Chondrocyte (in vitro differentiated cells): ENCODE measurements at regions not wholly inside any gene's neighbourhood (a gene's known extent, or its start where the extent isn't known, plus 50 kb on each side); places are given as distances from the start of the nearest gene placed in this dataset.

Source experiments
- DNase-seq: peaks from one replicate; pipeline ENCODE4 v3.0.0; 2021; ENCODE audit warnings: mixed read lengths, low spot score
- H3K27ac Mint-ChIP-seq: one replicate; pipeline ENCODE4 v1.8.0; 2021; ENCODE audit warnings: mild to moderate bottlenecking, moderate library complexity, mixed read lengths; ENCODE audit not compliant: unreplicated experiment
- H3K27me3 Mint-ChIP-seq: 2 replicates; pipeline ENCODE4 v1.8.0; 2021; ENCODE audit warnings: low read depth, mixed read lengths
- H3K36me3 Mint-ChIP-seq: 2 replicates; pipeline ENCODE4 v1.8.0; 2021; ENCODE audit warnings: low read depth, mixed read lengths
- H3K4me1 Mint-ChIP-seq: 2 replicates; pipeline ENCODE4 v1.8.0; 2021; ENCODE audit warnings: low read depth, mild to moderate bottlenecking, mixed read lengths
- H3K4me3 Mint-ChIP-seq: one replicate; pipeline ENCODE4 v1.8.0; 2021; ENCODE audit warnings: mild to moderate bottlenecking, moderate library complexity, mixed read lengths; ENCODE audit not compliant: unreplicated experiment
- H3K9me3 Mint-ChIP-seq: 2 replicates; pipeline ENCODE4 v1.8.0; 2021; ENCODE audit warnings: low read depth, mixed read lengths
- CTCF ChIP-seq: fragments of 200-600 bp; sonication (generic); IDR thresholded peaks from 2 replicates; pipeline ENCODE4 v1.5.0; 2021; ENCODE audit warnings: antibody characterized with exemption, mild to moderate bottlenecking, moderate library complexity

DNA sequence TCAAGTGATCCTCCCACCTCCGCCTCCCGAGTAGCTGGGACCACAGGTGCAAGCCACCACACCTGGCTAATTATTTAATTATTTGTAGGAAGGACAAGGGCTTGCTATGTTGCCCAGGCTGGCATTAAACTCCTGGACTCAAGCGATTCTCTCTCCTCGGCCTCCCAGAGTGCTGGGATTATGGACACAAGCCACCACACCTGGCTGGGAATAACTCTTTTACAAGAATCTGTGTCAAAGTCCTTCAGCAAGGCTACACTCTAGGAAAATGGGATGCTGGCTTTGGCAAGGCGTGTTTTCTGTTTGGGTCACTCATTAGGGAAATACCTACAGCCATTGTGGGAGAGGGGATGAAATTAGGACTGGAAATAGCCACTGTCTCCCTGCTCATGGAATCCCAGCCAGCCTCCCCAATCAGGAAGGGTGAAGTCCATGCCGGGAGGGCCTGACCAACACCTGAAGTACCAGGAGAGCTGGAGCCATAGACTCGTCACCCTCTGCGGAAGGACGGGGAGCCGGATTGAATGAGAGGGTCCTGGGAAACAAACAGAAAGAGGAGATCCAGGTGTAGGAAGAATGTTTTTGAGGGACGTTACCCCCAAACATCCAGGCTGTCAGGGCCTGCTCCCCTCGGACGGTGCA, 72.2 kb upstream of the MYL10 start:
- DNase-seq = no peak
- no peaks in the 10 kb centered on the region for H3K4me1 Mint-ChIP-seq
- TF ChIP-seq CTCF = no peak
- H3K4me3 Mint-ChIP-seq = no peak overlapping the region
- no peaks in the 10 kb centered on the region for H3K9me3 Mint-ChIP-seq
- no peak overlapping the region for H3K27ac Mint-ChIP-seq
- H3K27me3 Mint-ChIP-seq = peaks cover 23% of the 10 kb centered on the region
- no peaks in the 10 kb centered on the region for H3K36me3 Mint-ChIP-seq

DNA sequence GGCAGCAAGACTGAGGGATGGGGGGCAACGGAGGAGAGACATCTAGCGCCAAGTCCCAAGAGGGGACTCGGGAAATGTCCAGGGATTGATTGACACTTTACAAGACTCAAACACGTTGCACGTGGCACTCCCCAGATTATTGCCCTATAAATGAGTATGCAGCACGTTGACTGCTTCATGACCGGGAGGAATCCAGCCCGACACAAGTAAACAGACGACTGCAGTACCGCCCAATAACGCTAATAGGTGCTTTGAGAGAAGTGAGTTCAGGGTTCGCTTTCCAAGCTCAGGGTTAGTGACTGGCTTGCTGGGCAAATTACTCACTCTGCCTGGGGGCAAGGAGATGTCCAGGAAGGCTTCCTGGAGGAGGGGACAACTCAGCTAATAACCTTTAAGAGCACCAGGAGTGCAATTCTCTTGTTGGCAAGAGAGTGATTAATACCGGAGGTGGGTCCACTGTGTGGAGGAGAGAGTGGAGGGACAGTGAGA, 73.3 kb upstream of the MYL10 start:
- Mint-ChIP-seq H3K27ac (no peak overlapping the region), H3K4me1 (no peaks in the 10 kb centered on the region), H3K36me3 (no peaks in the 10 kb centered on the region), H3K27me3 (peaks cover 31% of the 10 kb centered on the region), H3K4me3 (no peak overlapping the region), H3K9me3 (no peaks in the 10 kb centered on the region)
- no peak for TF ChIP-seq CTCF
- no peak for DNase-seq

DNA sequence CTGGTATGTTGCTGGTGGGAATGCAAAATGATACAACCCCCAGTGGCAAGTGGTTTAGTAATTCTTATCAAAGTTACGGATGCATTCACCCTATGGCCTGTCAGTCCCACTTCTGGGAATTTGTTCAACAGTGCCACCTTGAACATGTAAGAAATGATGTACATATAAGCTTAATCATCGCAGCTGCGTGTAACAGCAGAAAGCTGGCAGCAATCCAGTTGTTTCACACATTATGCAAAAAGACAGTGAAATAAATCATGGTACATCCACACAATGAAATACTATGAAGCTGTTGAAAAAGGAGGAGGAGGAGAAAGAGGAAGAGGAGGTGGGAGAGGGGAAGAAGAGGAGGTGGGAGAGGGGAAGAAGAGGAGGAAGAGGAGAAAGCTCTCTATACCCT, 76.2 kb upstream of the MYL10 start:
- no peaks in the 10 kb centered on the region for H3K9me3 Mint-ChIP-seq
- no peaks in the 10 kb centered on the region for H3K36me3 Mint-ChIP-seq
- H3K4me3 Mint-ChIP-seq = no peak overlapping the region
- no peak overlapping the region for H3K27ac Mint-ChIP-seq
- no peaks in the 10 kb centered on the region for H3K4me1 Mint-ChIP-seq
- DNase-seq = no peak
- peaks cover 21% of the 10 kb centered on the region for H3K27me3 Mint-ChIP-seq
- TF ChIP-seq CTCF = no peak

DNA sequence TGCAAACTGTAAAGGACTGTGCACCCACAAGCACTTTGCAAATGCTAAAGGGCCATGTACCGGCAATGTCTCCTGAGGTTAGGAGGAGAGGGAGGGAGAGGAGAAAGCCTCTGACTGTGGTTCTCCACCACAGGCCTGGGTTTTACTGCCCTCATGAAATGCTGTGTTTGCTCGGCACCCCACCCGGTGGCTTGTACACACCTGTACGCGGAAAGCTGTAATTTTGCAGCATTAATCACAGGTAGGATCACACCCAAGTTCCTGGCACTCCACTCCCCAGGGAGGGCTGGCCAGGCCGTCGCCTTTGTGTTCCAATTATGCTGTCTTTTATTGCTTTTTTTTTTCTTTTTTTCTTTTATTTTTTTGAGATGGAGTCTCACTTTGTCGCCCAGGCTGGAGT, 78.5 kb upstream of the MYL10 start:
- Mint-ChIP-seq H3K36me3 (no peaks in the 10 kb centered on the region), H3K4me1 (no peaks in the 10 kb centered on the region), H3K9me3 (no peaks in the 10 kb centered on the region), H3K27ac (no peak overlapping the region), H3K27me3 (peaks cover 18% of the 10 kb centered on the region), H3K4me3 (no peak overlapping the region)
- no peak for TF ChIP-seq CTCF
- no peak for DNase-seq

DNA sequence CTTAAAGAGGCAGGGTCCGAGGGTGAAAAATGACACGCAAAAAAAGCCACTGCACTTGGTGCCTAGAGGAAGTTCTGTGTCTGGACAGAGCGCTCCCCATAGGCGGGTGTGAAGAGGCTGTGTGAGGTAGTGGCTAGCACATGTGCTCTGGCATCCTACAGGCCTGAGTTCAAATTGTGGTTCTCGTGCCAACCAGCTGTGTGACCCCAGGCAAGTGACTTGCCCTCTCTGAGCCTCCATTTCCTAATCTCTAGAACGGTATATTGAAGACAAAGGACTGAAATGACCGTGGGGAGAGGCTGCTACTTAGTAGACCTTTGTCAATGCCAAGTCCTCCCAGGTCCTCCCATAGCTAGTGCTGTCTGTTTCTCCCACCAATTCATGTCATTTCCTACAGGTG, 79.1 kb upstream of the MYL10 start:
- Mint-ChIP-seq H3K36me3 (no peaks in the 10 kb centered on the region), H3K9me3 (no peaks in the 10 kb centered on the region), H3K27ac (no peak overlapping the region)

More for the DNA sequence above, 79.1 kb upstream of the MYL10 start:
- H3K4me3 Mint-ChIP-seq = no peak overlapping the region
- TF ChIP-seq CTCF = no peak
- no peaks in the 10 kb centered on the region for H3K4me1 Mint-ChIP-seq
- no peak for DNase-seq
- peaks cover 18% of the 10 kb centered on the region for H3K27me3 Mint-ChIP-seq
